HEK293 (cell line): ENCODE measurements at regions not wholly inside any gene's neighbourhood (a gene's known extent, or its start where the extent isn't known, plus 50 kb on each side); places are given as distances from the start of the nearest gene placed in this dataset.

Experiments
- BCL11B ChIP-seq: fragments of 450-650 bp; formaldehyde crosslinking; IDR thresholded peaks from 2 replicates; pipeline ENCODE4 v1.5.1; 2016; ENCODE audit warnings: low read depth, missing biosample characterization, missing genetic modification characterization
- BCL6B ChIP-seq: fragments of 450-650 bp; formaldehyde crosslinking; IDR thresholded peaks from 2 replicates; pipeline ENCODE4 v1.5.1; 2017; ENCODE audit warnings: missing biosample characterization, missing genetic modification characterization
- HOXC10 ChIP-seq: sonication (generic); formaldehyde crosslinking; IDR thresholded peaks from 2 replicates; pipeline ENCODE4 v1.8.1; 2023; ENCODE audit warnings: mild to moderate bottlenecking, missing genetic modification reagents
- IKZF3 ChIP-seq: fragments of 450-650 bp; IDR thresholded peaks from 2 replicates; pipeline ENCODE4 v1.5.0; 2018; ENCODE audit warnings: missing biosample characterization, mild to moderate bottlenecking, missing genetic modification characterization, moderate library complexity
- KLF1 ChIP-seq: fragments of 450-650 bp; formaldehyde crosslinking; IDR thresholded peaks from 2 replicates; pipeline ENCODE4 v1.5.1; 2016; ENCODE audit warnings: missing biosample characterization, missing genetic modification characterization
- KLF10 ChIP-seq: fragments of 450-650 bp; IDR thresholded peaks from 2 replicates; pipeline ENCODE4 v1.5.1; 2018; ENCODE audit warnings: missing biosample characterization, mild to moderate bottlenecking, missing genetic modification characterization
- SETDB1 ChIP-seq: IDR thresholded peaks from one replicate; pipeline ENCODE4 v1.6.1; 2017; ENCODE audit warnings: mild to moderate bottlenecking, low read length, moderate library complexity, mixed read lengths; ENCODE audit not compliant: insufficient read length
- YY2 ChIP-seq: fragments of 450-650 bp; formaldehyde crosslinking; IDR thresholded peaks from 2 replicates; pipeline ENCODE4 v1.5.1; 2016; ENCODE audit warnings: missing biosample characterization, missing genetic modification characterization
- ZBTB48 ChIP-seq: fragments of 450-650 bp; formaldehyde crosslinking; IDR thresholded peaks from 2 replicates; pipeline ENCODE4 v1.5.1; 2016; ENCODE audit warnings: missing biosample characterization, missing genetic modification characterization
- ZNF138 ChIP-seq: fragments of 450-650 bp; formaldehyde crosslinking; IDR thresholded peaks from 2 replicates; pipeline ENCODE4 v1.5.1; 2016; ENCODE audit warnings: missing biosample characterization, missing genetic modification characterization, borderline replicate concordance
- ZNF157 ChIP-seq: fragments of 450-650 bp; formaldehyde crosslinking; IDR thresholded peaks from 2 replicates; pipeline ENCODE4 v1.5.1; 2016; ENCODE audit warnings: missing biosample characterization, missing genetic modification characterization
- ZNF16 ChIP-seq: fragments of 450-650 bp; formaldehyde crosslinking; IDR thresholded peaks from 2 replicates; pipeline ENCODE4 v1.5.1; 2016; ENCODE audit warnings: low read depth, missing biosample characterization, missing genetic modification characterization
- ZNF174 ChIP-seq: fragments of 450-650 bp; formaldehyde crosslinking; IDR thresholded peaks from 2 replicates; pipeline ENCODE4 v1.5.0; 2017; ENCODE audit warnings: missing biosample characterization, mild to moderate bottlenecking, missing genetic modification characterization
- ZNF184 ChIP-seq: fragments of 450-650 bp; IDR thresholded peaks from 2 replicates; pipeline ENCODE4 v1.5.1; 2018; ENCODE audit warnings: missing biosample characterization, mild to moderate bottlenecking, missing genetic modification characterization
- ZNF202 ChIP-seq: fragments of 450-650 bp; formaldehyde crosslinking; IDR thresholded peaks from 2 replicates; pipeline ENCODE4 v1.5.1; 2016; ENCODE audit warnings: missing biosample characterization, missing genetic modification characterization, borderline replicate concordance
- ZNF214 ChIP-seq: fragments of 450-650 bp; formaldehyde crosslinking; IDR thresholded peaks from 2 replicates; pipeline ENCODE4 v1.5.1; 2017; ENCODE audit warnings: missing biosample characterization, mild to moderate bottlenecking, missing genetic modification characterization, borderline replicate concordance
- ZNF280C ChIP-seq: fragments of 450-650 bp; formaldehyde crosslinking; IDR thresholded peaks from 2 replicates; pipeline ENCODE4 v1.5.1; 2016; ENCODE audit warnings: missing biosample characterization, missing genetic modification characterization
- ZNF366 ChIP-seq: fragments of 450-650 bp; formaldehyde crosslinking; conservative IDR thresholded peaks from 2 replicates; pipeline ENCODE4 v1.5.1; 2016; ENCODE audit warnings: missing biosample characterization, missing genetic modification characterization
- ZNF398 ChIP-seq: fragments of 450-650 bp; formaldehyde crosslinking; IDR thresholded peaks from 2 replicates; pipeline ENCODE4 v1.5.1; 2017; ENCODE audit warnings: missing biosample characterization, missing genetic modification characterization
- ZNF404 ChIP-seq: fragments of 450-650 bp; formaldehyde crosslinking; IDR thresholded peaks from 2 replicates; pipeline ENCODE4 v1.5.1; 2017; ENCODE audit warnings: missing biosample characterization, missing genetic modification characterization
- ZNF433 ChIP-seq: fragments of 450-650 bp; formaldehyde crosslinking; IDR thresholded peaks from 2 replicates; pipeline ENCODE4 v1.5.1; 2016; ENCODE audit warnings: missing biosample characterization, missing genetic modification characterization, low read depth
- ZNF449 ChIP-seq: fragments of 450-650 bp; formaldehyde crosslinking; IDR thresholded peaks from 2 replicates; pipeline ENCODE4 v1.5.1; 2017; ENCODE audit warnings: missing biosample characterization, mild to moderate bottlenecking, missing genetic modification characterization, moderate library complexity
- ZNF514 ChIP-seq: fragments of 450-650 bp; formaldehyde crosslinking; IDR thresholded peaks from 2 replicates; pipeline ENCODE4 v1.5.1; 2016; ENCODE audit warnings: missing biosample characterization, missing genetic modification characterization
- ZNF530 ChIP-seq: fragments of 450-650 bp; formaldehyde crosslinking; IDR thresholded peaks from 2 replicates; pipeline ENCODE4 v1.5.1; 2016; ENCODE audit warnings: low read depth, missing biosample characterization, missing genetic modification characterization
- ZNF544 ChIP-seq: fragments of 450-650 bp; formaldehyde crosslinking; IDR thresholded peaks from 2 replicates; pipeline ENCODE4 v1.5.0; 2017; ENCODE audit warnings: missing biosample characterization, missing genetic modification characterization
- ZNF548 ChIP-seq: fragments of 450-650 bp; formaldehyde crosslinking; IDR thresholded peaks from 2 replicates; pipeline ENCODE4 v1.5.1; 2016; ENCODE audit warnings: missing biosample characterization, missing genetic modification characterization
- ZNF560 ChIP-seq: fragments of 450-650 bp; formaldehyde crosslinking; IDR thresholded peaks from 2 replicates; pipeline ENCODE4 v1.5.1; 2017; ENCODE audit warnings: missing biosample characterization, missing genetic modification characterization, borderline replicate concordance
- ZNF621 ChIP-seq: fragments of 450-650 bp; formaldehyde crosslinking; IDR thresholded peaks from 2 replicates; pipeline ENCODE4 v1.5.1; 2017; ENCODE audit warnings: missing biosample characterization, missing genetic modification characterization
- ZNF629 ChIP-seq: fragments of 450-650 bp; formaldehyde crosslinking; IDR thresholded peaks from 2 replicates; pipeline ENCODE4 v1.5.1; 2017; ENCODE audit warnings: missing biosample characterization, missing genetic modification characterization
- ZNF664 ChIP-seq: fragments of 450-650 bp; formaldehyde crosslinking; IDR thresholded peaks from 2 replicates; pipeline ENCODE4 v1.5.1; 2016; ENCODE audit warnings: missing biosample characterization, missing genetic modification characterization
- ZNF670 ChIP-seq: fragments of 450-650 bp; formaldehyde crosslinking; IDR thresholded peaks from 2 replicates; pipeline ENCODE4 v1.5.1; 2016; ENCODE audit warnings: missing biosample characterization, missing genetic modification characterization, low read depth
- ZNF701 ChIP-seq: fragments of 450-650 bp; formaldehyde crosslinking; IDR thresholded peaks from 2 replicates; pipeline ENCODE4 v1.5.1; 2016; ENCODE audit warnings: missing biosample characterization, missing genetic modification characterization
- ZNF76 ChIP-seq: fragments of 450-650 bp; formaldehyde crosslinking; IDR thresholded peaks from 2 replicates; pipeline ENCODE4; 2016; ENCODE audit warnings: low read depth, missing biosample characterization, missing genetic modification characterization, borderline replicate concordance
- ZNF777 ChIP-seq: fragments of 450-650 bp; formaldehyde crosslinking; IDR thresholded peaks from 2 replicates; pipeline ENCODE4 v1.5.1; 2017; ENCODE audit warnings: missing biosample characterization, missing genetic modification characterization, borderline replicate concordance
- ZNF792 ChIP-seq: fragments of 450-650 bp; formaldehyde crosslinking; IDR thresholded peaks from 2 replicates; pipeline ENCODE4 v1.5.1; 2016; ENCODE audit warnings: missing biosample characterization, missing genetic modification characterization
- ZXDB ChIP-seq: fragments of 450-650 bp; formaldehyde crosslinking; IDR thresholded peaks from 2 replicates; pipeline ENCODE4 v1.5.1; 2016; ENCODE audit warnings: missing biosample characterization, missing genetic modification characterization

GRCh38 chr14:76961631-76962302 lies 66.7 kb downstream of the IRF2BPL start (continued):
- TF ChIP-seq BCL11B (0 out of 2 replicates have a peak, but pooled peaks have one; percentile 27), ZNF544 (no peak), ZNF449 (tag by site-specific recombination) (no peak), ZNF433 (tag by site-specific recombination) (no peak), ZNF548 (tag by site-specific recombination) (no peak), ZNF398 (tag by site-specific recombination) (peak; percentile 78), KLF10 (tag by site-specific recombination) (peak; percentile 53), KLF1 (tag by site-specific recombination) (no peak), ZNF280C (tag by site-specific recombination) (no peak), ZNF184 (tag by site-specific recombination) (no peak), ZXDB (peak; percentile 72), ZNF777 (no peak), IKZF3 (tag by site-specific recombination) (no peak), ZNF530 (no peak), ZNF792 (no peak), BCL6B (tag by site-specific recombination) (peak; percentile 78), ZNF138 (tag by site-specific recombination) (no peak), ZNF560 (no peak), ZNF16 (no peak), ZNF629 (tag by site-specific recombination) (peak; percentile 75), HOXC10 (CRISPR knock-in tag) (no peak), ZNF214 (no peak), ZNF202 (tag by site-specific recombination) (no peak), ZNF664 (tag by site-specific recombination) (no peak), ZNF157 (tag by site-specific recombination) (no peak), ZNF76 (no peak), ZNF404 (tag by site-specific recombination) (no peak), ZNF174 (tag by site-specific recombination) (no peak), ZNF514 (no peak), SETDB1 (no peak), ZNF701 (tag by site-specific recombination) (no peak), ZNF621 (tag by site-specific recombination) (no peak), YY2 (tag by site-specific recombination) (no peak), ZNF366 (tag by site-specific recombination) (peak; percentile 49; the same call in 1 of the 2 replicates), ZNF670 (tag by site-specific recombination) (no peak), ZBTB48 (tag by site-specific recombination) (no peak)
